T-cell (primary cell): ENCODE measurements at regions not wholly inside any gene's neighbourhood (a gene's known extent, or its start where the extent isn't known, plus 50 kb on each side); places are given as distances from the start of the nearest gene placed in this dataset.
"Not testable (repeated sequence)": the region's sequence is repeated elsewhere in the genome, so short reads cannot be mapped to it uniquely, and the experiment has no call there.

Experiments used
- ATAC-seq, 4 experiments: fragments of 200-7000 bp in 3 of 4; fragments of 150-1000 bp in 1 of 4; cut with Tn5 transposase; replicated peaks in 1 of 4; 1 replicate in 3 of 4; 2 replicates in 1 of 4; pipeline ENCODE4 v1.10.0; 2021; ENCODE audit warnings: moderate library complexity in 3 of 4, mild to moderate bottlenecking in 2 of 4, moderate number of reproducible peaks in 1 of 4
- CTCF ChIA-PET, 2 donors: fragments of 300-600 bp; sonication (Branson Sonifier 250); formaldehyde crosslinking; loops; one replicate each; lab custom pipeline; 2022; ENCODE audit warnings: antibody characterized with exemption in 2 of 2; lab: Charles Lee
- POLR2A ChIA-PET, 2 donors: fragments of 300-600 bp; sonication (Branson Sonifier 250); formaldehyde crosslinking; loops; one replicate each; lab custom pipeline; 2022; ENCODE audit warnings: antibody characterized with exemption in 2 of 2; lab: Charles Lee
- DNase-seq, 35 experiments: peaks; one replicate each; pipeline versions ENCODE4 v3.0.0 to v3.0.0-alpha.2; 2013 to 2023
- H3K27ac ChIP-seq: one replicate; pipeline ENCODE4 v1.5.1; 2013; ENCODE audit warnings: low read length
- H3K27me3 ChIP-seq, 2 experiments: replicated peaks in 1 of 2; 1 replicate in 1 of 2; 2 replicates in 1 of 2; pipeline versions ENCODE4 v1.6.1 to v1.7.0; 2013; ENCODE audit warnings: low read length in 1 of 2, mixed read lengths in 1 of 2; ENCODE audit not compliant: control insufficient read depth in 2 of 2, insufficient read depth in 2 of 2; ENCODE audit errors: extremely low read depth in 1 of 2
- H3K36me3 ChIP-seq, 2 donors: 1 replicate in 1 of 2; 2 replicates in 1 of 2; pipeline versions ENCODE4 v1.6.1 to v1.7.0; 2013; ENCODE audit warnings: low read length in 1 of 2; ENCODE audit not compliant: control insufficient read depth in 2 of 2, insufficient read depth in 1 of 2; ENCODE audit errors: extremely low read depth in 1 of 2
- H3K4me1 ChIP-seq, 2 experiments: 1 replicate in 1 of 2; 2 replicates in 1 of 2; pipeline versions ENCODE4 v1.6.1 to v1.7.0; 2013; ENCODE audit warnings: low read length in 2 of 2, mixed read lengths in 1 of 2; ENCODE audit not compliant: insufficient read depth in 2 of 2, control insufficient read depth in 1 of 2; ENCODE audit errors: extremely low read depth in 1 of 2
- H3K4me3 ChIP-seq, 2 donors: 1 replicate in 1 of 2; 2 replicates in 1 of 2; pipeline versions ENCODE4 v1.5.1 to v1.7.0; 2013; ENCODE audit warnings: mild to moderate bottlenecking in 2 of 2, low read length in 1 of 2, moderate library complexity in 1 of 2; ENCODE audit not compliant: control insufficient read depth in 1 of 2; ENCODE audit errors: extremely low read depth in 1 of 2
- H3K9me3 ChIP-seq: 2 replicates; pipeline ENCODE4 v1.7.0; 2013
- H3K27ac Mint-ChIP-seq, 2 donors: one replicate each; pipeline ENCODE4 v1.8.0; 2020 to 2021; ENCODE audit warnings: mild to moderate bottlenecking in 2 of 2, mixed read lengths in 2 of 2
- H3K27me3 Mint-ChIP-seq, 2 donors: one replicate each; pipeline ENCODE4 v1.8.0; 2021 to 2022; ENCODE audit warnings: mixed read lengths in 2 of 2
- H3K36me3 Mint-ChIP-seq: one replicate; pipeline ENCODE4 v1.8.0; 2021; ENCODE audit warnings: mixed read lengths
- H3K4me1 Mint-ChIP-seq, 3 donors: one replicate each; pipeline ENCODE4 v1.8.0; 2020 to 2022; ENCODE audit warnings: mixed read lengths in 3 of 3, mild to moderate bottlenecking in 1 of 3
- H3K4me3 Mint-ChIP-seq, 3 donors: one replicate each; pipeline ENCODE4 v1.8.0; 2020 to 2022; ENCODE audit warnings: mild to moderate bottlenecking in 3 of 3, mixed read lengths in 3 of 3, moderate library complexity in 3 of 3
- H3K9me3 Mint-ChIP-seq, 3 donors: one replicate each; pipeline ENCODE4 v1.8.0; 2020 to 2022; ENCODE audit warnings: mixed read lengths in 3 of 3
- WGBS: methylation state at CpG from one replicate; pipeline ENCODE4 v1.1.5; 2013; ENCODE audit warnings: missing lambda C conversion rate; ENCODE audit not compliant: insufficient coverage; 5-methylcytosine and 5-hydroxymethylcytosine counted together

DNA sequence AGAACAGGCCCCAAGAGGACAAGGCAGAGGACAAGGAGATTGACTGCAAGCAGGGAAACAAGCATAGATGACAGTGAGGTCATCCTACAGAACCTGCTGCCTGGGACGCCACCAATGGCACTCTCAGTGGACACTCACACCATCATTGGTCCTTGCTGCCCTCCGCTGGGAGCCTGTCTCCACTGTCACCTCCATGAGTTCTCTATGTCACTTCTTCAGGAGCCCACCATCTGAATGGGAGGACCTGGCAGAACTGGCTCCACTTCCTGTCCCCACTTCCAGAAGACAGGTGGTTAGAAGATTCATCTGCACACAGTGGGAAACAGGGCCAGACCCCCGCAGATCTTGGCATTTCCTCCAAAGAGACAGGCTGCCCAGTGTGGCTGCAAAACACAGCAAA is 188.9 kb downstream of the HSD17B3 start:
- H3K27ac ChIP-seq, result no peak overlapping the region
- WGBS, result 67% methylated on average over 2 of the region's 3 CpGs
- peaks cover 0 to 17% of the 10 kb centered on the region in 2 experiments for H3K27me3 ChIP-seq
- no peak for DNase-seq
- no peaks in the 10 kb centered on the region for H3K9me3 ChIP-seq
- H3K36me3 ChIP-seq, result no peaks in the 10 kb centered on the region
- CTCF ChIA-PET, result no interaction called here
- Mint-ChIP-seq H3K4me1 (peaks cover 0 to 3% (median 0%) of the 10 kb centered on the region in 3 donors), H3K4me3 (no peak overlapping the region), H3K27me3 (peaks cover 29% of the 10 kb centered on the region in 2 donors), H3K9me3 (no peaks in the 10 kb centered on the region), H3K36me3 (no peaks in the 10 kb centered on the region), H3K27ac (no peak overlapping the region)
- no peak for ATAC-seq
- POLR2A ChIA-PET, result no interaction called here
- no peak overlapping the region for H3K4me3 ChIP-seq
- H3K4me1 ChIP-seq, result no peaks in the 10 kb centered on the region

DNA sequence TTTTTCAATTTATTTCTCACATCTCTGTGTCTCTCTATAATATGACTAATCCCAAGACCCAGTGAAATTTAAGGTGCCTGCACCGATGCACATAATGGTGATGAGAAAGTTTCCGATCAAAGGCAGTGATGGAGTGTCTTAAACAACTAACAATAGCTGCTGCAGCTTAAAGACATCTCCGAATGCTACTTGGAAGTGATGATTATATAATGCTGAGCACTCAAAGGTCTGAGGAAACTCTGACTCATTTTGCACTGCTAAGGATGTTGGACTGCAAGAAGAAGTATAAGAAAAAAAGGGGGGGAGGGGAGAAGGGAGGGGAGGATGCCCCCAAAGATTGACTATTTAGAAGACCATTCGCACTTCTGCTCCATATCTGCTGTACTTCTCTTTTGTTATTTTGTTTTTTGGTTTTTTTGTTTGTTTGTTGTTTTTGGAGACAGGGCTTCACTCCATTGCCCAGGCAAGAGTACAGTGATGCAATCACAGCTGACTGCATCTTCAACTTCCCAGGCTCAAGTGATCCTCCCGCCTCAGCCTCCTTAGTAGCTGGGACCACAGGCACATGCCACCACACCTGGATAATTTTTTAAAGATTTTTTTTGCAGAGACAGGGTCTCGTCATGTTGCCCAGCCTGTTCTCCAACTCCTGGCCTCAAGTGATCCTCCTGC is 192.2 kb downstream of the HSD17B3 start:
- Mint-ChIP-seq H3K27ac (no peak overlapping the region), H3K27me3 (peaks cover 12 to 18% of the 10 kb centered on the region in 2 donors), H3K9me3 (peaks cover 5 to 17% (median 10%) of the 10 kb centered on the region in 3 donors), H3K4me3 (no peak overlapping the region), H3K36me3 (peaks cover 3% of the 10 kb centered on the region), H3K4me1 (no peaks in the 10 kb centered on the region)
- H3K4me1 ChIP-seq, result no peaks in the 10 kb centered on the region
- no peak overlapping the region for H3K4me3 ChIP-seq
- 82% methylated on average over 2 of the region's 6 CpGs for WGBS
- DNase-seq, result no peak
- ChIA-PET POLR2A (no interaction called here), CTCF (no interaction called here)
- H3K27me3 ChIP-seq, result peaks cover 0 to 4% of the 10 kb centered on the region in 2 experiments
- H3K36me3 ChIP-seq, result no peaks in the 10 kb centered on the region
- peaks cover 2% of the 10 kb centered on the region for H3K9me3 ChIP-seq
- ATAC-seq, result no peak
- no peak overlapping the region for H3K27ac ChIP-seq

DNA sequence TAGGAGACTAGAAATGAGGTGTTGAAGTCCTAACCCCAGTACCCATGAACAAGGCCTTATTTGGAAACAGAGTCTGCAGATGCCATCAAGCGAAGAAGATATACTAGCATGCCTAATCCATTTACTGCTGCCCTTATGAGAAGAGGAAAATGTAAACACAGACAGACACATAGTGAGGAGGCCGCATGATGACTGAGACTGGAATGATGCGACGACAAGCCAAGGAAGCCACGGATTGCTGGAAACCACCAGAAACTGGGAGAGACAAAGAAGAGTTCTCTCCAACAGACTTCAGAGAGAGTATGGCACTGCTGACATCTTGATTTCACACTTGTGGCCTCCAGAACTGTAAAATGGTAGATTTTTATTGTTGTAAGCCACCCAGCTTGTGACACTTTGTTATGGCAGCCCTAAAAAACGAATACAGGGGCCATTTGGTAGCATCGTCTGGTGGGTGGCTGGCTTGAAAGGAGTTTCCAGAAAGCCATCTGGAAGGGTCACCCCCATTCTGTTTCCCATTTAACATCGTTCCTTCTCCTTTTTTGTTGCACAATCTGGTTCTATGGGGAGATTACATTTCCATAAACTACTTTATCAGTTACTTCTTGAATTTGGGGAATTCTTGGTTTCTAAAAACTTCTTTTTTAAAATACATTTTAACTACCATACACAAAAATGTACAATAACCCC is 193.1 kb downstream of the HSD17B3 start:
- H3K9me3 ChIP-seq, result peaks cover 2% of the 10 kb centered on the region
- H3K4me1 Mint-ChIP-seq, result no peaks in the 10 kb centered on the region
- peaks cover 12 to 18% of the 10 kb centered on the region in 2 donors for H3K27me3 Mint-ChIP-seq
- H3K4me3 ChIP-seq, result no peak overlapping the region
- H3K9me3 Mint-ChIP-seq, result peaks cover 5 to 27% (median 13%) of the 10 kb centered on the region in 3 donors
- H3K4me1 ChIP-seq, result no peaks in the 10 kb centered on the region
- POLR2A ChIA-PET, result no interaction called here
- no peak for ATAC-seq
- H3K27ac Mint-ChIP-seq, result no peak overlapping the region
- peaks cover 3% of the 10 kb centered on the region for H3K36me3 Mint-ChIP-seq
- H3K27me3 ChIP-seq, result peaks cover 0 to 2% of the 10 kb centered on the region in 2 experiments
- no peak overlapping the region for H3K27ac ChIP-seq
- CTCF ChIA-PET, result no interaction called here
- no peak for DNase-seq
- 86% methylated on average over 1 of the region's 8 CpGs for WGBS
- H3K4me3 Mint-ChIP-seq, result no peak overlapping the region
- no peaks in the 10 kb centered on the region for H3K36me3 ChIP-seq

DNA sequence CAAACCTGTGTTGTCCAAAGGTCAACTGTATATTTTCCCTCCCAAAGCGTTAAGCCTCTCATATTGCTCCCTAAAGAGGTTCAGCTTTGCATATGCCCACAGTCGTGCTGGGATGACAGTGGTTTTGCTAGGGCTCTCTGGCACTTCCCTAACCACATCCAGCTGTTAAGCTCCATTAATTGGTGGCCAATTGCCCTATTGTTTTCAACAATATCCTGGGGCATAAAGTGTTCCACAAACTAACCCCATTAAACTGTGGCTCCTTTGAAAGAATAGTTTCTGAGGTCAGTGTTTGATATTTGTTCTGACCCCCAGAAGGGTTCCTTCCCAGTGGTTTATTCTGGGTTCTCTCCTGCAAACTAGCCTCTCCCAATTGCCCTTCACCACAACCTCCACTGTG is 194.5 kb downstream of the HSD17B3 start:
- H3K36me3 Mint-ChIP-seq, result peaks cover 3% of the 10 kb centered on the region
- Histone ChIP-seq H3K27me3 (no peaks in the 10 kb centered on the region), H3K36me3 (no peaks in the 10 kb centered on the region), H3K4me3 (no peak overlapping the region), H3K27ac (no peak overlapping the region), H3K4me1 (no peaks in the 10 kb centered on the region), H3K9me3 (peaks cover 2% of the 10 kb centered on the region)
- peaks cover 12 to 18% of the 10 kb centered on the region in 2 donors for H3K27me3 Mint-ChIP-seq
- CTCF ChIA-PET, result no interaction called here
- H3K4me3 Mint-ChIP-seq, result no peak overlapping the region
- POLR2A ChIA-PET, result no interaction called here
- DNase-seq, result no peak
- H3K9me3 Mint-ChIP-seq, result peaks cover 5 to 29% (median 15%) of the 10 kb centered on the region in 3 donors
- ATAC-seq, result no peak
- no peaks in the 10 kb centered on the region for H3K4me1 Mint-ChIP-seq
- 50% methylated on average over 1 of the region's 2 CpGs for WGBS
- H3K27ac Mint-ChIP-seq, result no peak overlapping the region

DNA sequence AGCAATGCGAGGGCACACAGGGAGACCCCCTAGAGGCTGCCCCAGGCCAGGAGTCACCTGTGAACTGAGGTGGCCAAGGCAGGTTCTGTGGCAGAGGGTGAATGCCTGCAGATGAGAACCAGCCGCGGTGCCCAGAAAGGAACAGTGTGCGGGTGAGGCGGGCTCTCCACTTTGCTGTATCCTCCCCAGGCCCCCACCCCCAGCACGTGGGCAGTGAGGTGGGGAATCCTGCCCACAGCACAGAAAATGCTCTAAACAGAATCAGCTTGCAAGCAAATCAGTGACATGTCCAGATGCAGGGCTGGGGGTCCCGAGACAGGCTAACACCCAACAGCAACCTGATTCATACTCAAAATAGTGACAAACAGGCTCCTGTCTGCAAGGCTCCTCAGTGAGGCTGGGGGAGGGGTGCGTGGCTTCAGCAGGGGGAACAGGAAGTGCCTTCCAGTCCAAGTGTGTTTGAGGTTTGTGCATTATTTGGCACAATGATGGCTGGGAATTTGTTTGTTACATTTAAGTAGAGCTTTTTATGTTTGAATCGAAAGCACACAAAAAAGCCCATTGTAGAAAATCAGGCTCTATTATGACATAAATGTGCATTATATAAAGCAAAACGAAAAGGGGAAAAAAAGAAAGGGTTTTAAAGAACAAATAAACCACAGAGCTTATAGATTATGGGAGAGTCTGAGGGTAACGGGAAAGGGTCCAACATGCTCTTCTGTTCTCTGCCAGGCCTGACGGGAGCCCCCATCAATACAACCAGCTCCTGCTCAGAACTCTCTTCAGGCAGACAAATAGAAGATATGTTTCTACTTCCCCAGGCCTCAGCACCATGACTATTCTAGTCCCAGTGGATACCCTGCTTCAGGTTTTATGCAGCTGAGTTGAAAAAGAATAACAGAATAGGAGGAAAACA is 201.3 kb downstream of the HSD17B3 start:
- H3K9me3 ChIP-seq, result no peaks in the 10 kb centered on the region
- H3K27ac Mint-ChIP-seq, result no peak overlapping the region
- CTCF ChIA-PET, result no interaction called here

DNA sequence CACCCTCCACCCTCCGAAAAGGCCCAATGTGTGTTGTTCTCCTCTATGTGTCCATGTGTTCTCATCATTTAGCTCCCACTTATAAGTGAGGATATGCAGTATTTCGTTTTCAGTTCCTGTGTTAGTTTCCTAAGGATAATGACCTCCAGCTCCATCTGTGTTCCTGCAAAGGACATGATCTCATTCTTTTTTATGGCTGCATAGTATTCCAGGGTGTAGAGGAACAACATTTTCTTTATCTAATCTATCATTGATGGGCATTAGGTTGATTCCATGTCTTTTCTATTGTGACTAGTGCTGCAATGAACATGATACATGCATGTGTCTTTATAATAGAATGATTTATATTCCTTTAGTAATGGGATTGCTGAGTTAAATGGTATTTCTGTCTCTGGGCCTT is 211.3 kb downstream of the HSD17B3 start:
- DNase-seq, ATAC-seq, H3K4me1 ChIP-seq, H3K9me3 ChIP-seq, H3K27ac ChIP-seq, H3K4me3 Mint-ChIP-seq, POLR2A ChIA-PET, H3K9me3 Mint-ChIP-seq, CTCF ChIA-PET, H3K27ac Mint-ChIP-seq, H3K4me1 Mint-ChIP-seq, H3K4me3 ChIP-seq, H3K36me3 Mint-ChIP-seq, H3K36me3 ChIP-seq: not testable (repeated sequence)
- peaks cover 9 to 11% of the 10 kb centered on the region in 2 donors for H3K27me3 Mint-ChIP-seq
- no CpG with 5 or more reads among the region's 2 CpGs for WGBS
- H3K27me3 ChIP-seq, result peaks cover 0 to 14% of the 10 kb centered on the region in 2 experiments

More for the DNA sequence above, 201.3 kb downstream of the HSD17B3 start:
- peaks cover 8 to 14% (median 12%) of the 10 kb centered on the region in 3 donors for H3K4me1 Mint-ChIP-seq
- Histone ChIP-seq H3K36me3 (peaks cover 0 to 2% of the 10 kb centered on the region in 2 donors), H3K27ac (no peak overlapping the region), H3K4me1 (peaks cover 0 to 7% of the 10 kb centered on the region in 2 experiments), H3K27me3 (peaks cover 0 to 15% of the 10 kb centered on the region in 2 experiments), H3K4me3 (no peak overlapping the region)
- ATAC-seq (no peak), DNase-seq (peak in 8 of 35 experiments; percentile 2 to 14 (median 4))
- no peaks in the 10 kb centered on the region for H3K36me3 Mint-ChIP-seq
- H3K27me3 Mint-ChIP-seq, result peaks cover 6 to 10% of the 10 kb centered on the region in 2 donors
- peaks cover 8 to 23% (median 11%) of the 10 kb centered on the region in 3 donors for H3K9me3 Mint-ChIP-seq
- H3K4me3 Mint-ChIP-seq, result peak overlapping the region in 1 of 3 donors; percentile 24
- POLR2A ChIA-PET, result no interaction called here
- 54% methylated on average over 2 of the region's 12 CpGs for WGBS
